Fibroblast of lung (primary cell): ENCODE measurements at regions not wholly inside any gene's neighbourhood (a gene's known extent, or its start where the extent isn't known, plus 50 kb on each side); places are given as distances from the start of the nearest gene placed in this dataset.
"Not testable (repeated sequence)": the region's sequence is repeated elsewhere in the genome, so short reads cannot be mapped to it uniquely, and the experiment has no call there.

Experiments
- EZH2 ChIP-seq: IDR thresholded peaks from 2 replicates; pipeline ENCODE4 v1.5.1; 2012; ENCODE audit warnings: low read length, control low read depth, mild to moderate bottlenecking; ENCODE audit errors: missing control alignments
- TF ChIP-seq, protein P1 (sequence below), 2 donors: IDR thresholded peaks in 1 of 2; conservative IDR thresholded peaks in 1 of 2; 1 replicate in 1 of 2; 2 replicates in 1 of 2; pipeline ENCODE4 v1.5.1; 2011 to 2012; ENCODE audit warnings: low read length in 2 of 2, control low read depth in 1 of 2, inconsistent platforms in 1 of 2, low read depth in 1 of 2, mild to moderate bottlenecking in 1 of 2

DNA sequence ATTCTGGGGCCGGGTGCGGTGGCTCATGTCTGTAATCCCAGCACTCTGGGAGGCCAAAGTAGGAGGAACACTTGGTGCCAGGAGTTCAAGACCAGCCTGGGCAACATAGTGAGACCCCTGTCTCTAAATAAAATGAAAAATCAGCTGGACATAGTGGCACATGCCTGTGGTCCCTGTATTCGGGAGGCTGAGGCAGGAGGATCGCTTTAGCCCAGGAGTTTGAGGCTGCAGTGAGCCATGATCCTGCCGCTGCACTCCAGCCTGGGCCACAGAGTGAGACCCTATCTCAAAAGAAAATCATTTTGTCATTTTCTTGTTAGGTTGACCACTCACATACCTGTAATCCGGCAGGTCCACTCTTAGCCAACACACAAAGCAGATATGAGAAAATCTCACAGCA lies 63.6 kb upstream of the IQSEC1 start:
- TF ChIP-seq, protein P1, sequence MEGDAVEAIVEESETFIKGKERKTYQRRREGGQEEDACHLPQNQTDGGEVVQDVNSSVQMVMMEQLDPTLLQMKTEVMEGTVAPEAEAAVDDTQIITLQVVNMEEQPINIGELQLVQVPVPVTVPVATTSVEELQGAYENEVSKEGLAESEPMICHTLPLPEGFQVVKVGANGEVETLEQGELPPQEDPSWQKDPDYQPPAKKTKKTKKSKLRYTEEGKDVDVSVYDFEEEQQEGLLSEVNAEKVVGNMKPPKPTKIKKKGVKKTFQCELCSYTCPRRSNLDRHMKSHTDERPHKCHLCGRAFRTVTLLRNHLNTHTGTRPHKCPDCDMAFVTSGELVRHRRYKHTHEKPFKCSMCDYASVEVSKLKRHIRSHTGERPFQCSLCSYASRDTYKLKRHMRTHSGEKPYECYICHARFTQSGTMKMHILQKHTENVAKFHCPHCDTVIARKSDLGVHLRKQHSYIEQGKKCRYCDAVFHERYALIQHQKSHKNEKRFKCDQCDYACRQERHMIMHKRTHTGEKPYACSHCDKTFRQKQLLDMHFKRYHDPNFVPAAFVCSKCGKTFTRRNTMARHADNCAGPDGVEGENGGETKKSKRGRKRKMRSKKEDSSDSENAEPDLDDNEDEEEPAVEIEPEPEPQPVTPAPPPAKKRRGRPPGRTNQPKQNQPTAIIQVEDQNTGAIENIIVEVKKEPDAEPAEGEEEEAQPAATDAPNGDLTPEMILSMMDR (conservative IDR thresholded peaks at IDR 0.05 in 1 of 2, IDR thresholded peaks at IDR 0.05 in 1 of 2; ENCODE audit: low read depth in 1 of 2, low read length in 2 of 2) = not testable (repeated sequence)
- not testable (repeated sequence) for TF ChIP-seq EZH2
